Adipocyte (in vitro differentiated cells): ENCODE measurements at regions not wholly inside any gene's neighbourhood (a gene's known extent, or its start where the extent isn't known, plus 50 kb on each side); places are given as distances from the start of the nearest gene placed in this dataset.
A peak's percentile ranks its signal among the peaks of the same experiment; 100 is the strongest.

Experiments
- DNase-seq: peaks from one replicate; pipeline ENCODE4 v3.0.0-alpha.2; 2015; ENCODE audit warnings: low read depth
- H3K27me3 ChIP-seq: replicated peaks from 2 replicates; pipeline ENCODE4 v1.7.0; 2013; ENCODE audit warnings: mild to moderate bottlenecking, low read length, moderate library complexity; ENCODE audit not compliant: control insufficient read depth, insufficient read depth
- H3K36me3 ChIP-seq: 2 replicates; pipeline ENCODE4 v1.7.0; 2013; ENCODE audit warnings: low read length, mild to moderate bottlenecking, moderate library complexity; ENCODE audit not compliant: control insufficient read depth, insufficient read depth, severe bottlenecking
- H3K4me1 ChIP-seq: 2 replicates; pipeline ENCODE4 v1.7.0; 2013; ENCODE audit warnings: mild to moderate bottlenecking, low read length, moderate library complexity; ENCODE audit not compliant: control insufficient read depth, insufficient read depth
- H3K4me3 ChIP-seq: 2 replicates; pipeline ENCODE4 v1.7.0; 2013; ENCODE audit warnings: mild to moderate bottlenecking, low read length, moderate library complexity
- H3K9ac ChIP-seq: 2 replicates; pipeline ENCODE4 v1.7.0; 2013; ENCODE audit warnings: mild to moderate bottlenecking, low read length, moderate library complexity
- H3K9me3 ChIP-seq: 2 replicates; pipeline ENCODE4 v1.7.0; 2013; ENCODE audit warnings: mild to moderate bottlenecking, low read length, moderate library complexity; ENCODE audit not compliant: control insufficient read depth

DNA sequence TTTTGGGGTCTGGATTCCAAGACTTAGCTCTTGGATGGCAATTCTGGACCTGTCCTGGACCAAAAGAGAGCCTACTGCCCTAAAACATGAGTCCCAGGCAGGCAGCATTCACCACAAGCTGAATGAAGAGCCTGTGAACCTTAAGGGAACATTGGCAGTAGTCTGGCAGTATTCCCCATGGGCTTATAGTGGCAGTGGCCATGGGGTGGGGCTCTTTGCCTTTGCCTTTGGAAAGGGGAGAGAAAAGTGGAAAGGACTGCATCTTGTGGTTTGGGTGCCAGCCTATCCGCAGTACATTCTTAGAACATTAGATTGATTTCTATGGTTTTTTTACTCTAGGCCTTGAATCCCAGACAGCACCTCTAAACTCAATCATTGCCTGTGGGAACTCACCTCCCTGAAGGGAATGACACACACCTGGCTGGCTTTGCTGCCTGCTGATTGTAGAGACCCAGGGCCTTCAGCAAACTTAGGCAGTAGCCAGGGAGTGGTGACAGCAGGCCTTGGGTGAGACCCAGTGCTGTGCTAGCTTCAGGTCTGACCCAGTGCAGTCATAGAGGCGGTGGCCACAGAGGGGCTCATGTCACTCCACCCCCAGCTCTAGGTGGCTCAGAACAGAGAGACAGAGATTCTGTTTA is 216.3 kb downstream of the CETN3 start:
- Histone ChIP-seq H3K36me3 (no peaks in the 10 kb centered on the region), H3K4me3 (no peak overlapping the region), H3K4me1 (no peaks in the 10 kb centered on the region), H3K27me3 (no peaks in the 10 kb centered on the region), H3K9ac (no peak overlapping the region), H3K9me3 (no peaks in the 10 kb centered on the region)
- DNase-seq: no peak

DNA sequence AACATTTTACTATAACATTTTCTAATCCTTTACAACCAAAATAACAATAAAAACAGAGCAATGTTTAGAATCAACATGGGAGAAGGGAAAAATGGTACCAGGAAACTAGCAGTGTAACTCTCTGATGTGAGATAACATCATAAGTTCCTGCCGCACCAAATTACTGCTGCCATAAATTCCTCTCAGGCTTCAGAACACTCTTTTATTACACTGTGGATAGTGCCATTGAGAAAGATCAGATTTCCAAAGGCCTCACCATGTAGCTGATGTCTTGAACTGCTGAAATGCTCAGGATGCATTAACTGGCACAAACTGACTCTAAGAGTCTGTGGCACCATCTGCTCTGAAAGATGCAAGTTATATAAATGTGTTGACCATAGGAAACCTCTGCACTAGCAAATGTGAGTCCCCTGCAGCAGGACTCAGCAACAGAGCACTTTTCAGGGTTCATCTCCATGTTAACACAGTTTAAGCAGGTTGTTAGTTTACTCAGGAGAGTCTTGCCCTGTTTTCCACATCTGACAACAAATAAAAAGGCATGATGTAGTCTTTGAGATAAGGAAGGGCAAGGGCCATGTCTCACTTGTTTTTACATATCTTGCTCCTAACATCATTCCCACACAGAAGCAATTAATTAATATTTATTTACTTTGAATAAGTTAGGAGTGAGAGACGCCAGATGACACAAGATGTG is 218.1 kb downstream of the CETN3 start:
- no peak for DNase-seq
- no peaks in the 10 kb centered on the region for H3K27me3 ChIP-seq
- no peaks in the 10 kb centered on the region for H3K36me3 ChIP-seq
- H3K4me1 ChIP-seq: no peaks in the 10 kb centered on the region
- H3K4me3 ChIP-seq: no peak overlapping the region
- no peak overlapping the region for H3K9ac ChIP-seq
- no peaks in the 10 kb centered on the region for H3K9me3 ChIP-seq

DNA sequence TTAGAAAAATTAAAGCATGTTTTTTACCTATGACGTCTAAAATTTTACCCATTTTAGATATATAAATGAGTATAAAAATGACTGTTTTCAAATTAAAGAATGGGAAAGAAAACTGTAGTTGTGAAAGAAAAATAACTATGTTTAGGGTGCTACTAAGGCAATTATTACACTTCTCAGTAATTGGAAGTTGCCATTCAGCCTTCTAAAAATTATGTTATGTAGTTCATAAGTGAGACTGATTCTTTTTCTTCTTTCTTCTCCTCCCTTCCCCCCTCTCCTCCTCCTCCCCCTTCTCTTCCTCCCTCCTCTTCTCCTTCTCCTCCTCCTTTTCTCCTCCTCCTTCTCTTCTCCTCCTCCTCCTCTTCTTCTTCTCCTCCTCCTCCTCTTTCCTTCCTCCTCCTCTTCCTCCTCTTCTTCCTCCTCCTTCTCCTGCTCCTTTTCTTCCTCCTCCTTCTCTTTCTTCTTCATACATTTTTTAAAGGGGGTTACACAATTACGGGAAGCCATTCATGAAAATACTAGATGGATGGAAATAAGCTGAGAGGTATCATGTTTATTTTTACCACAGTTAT is 223.6 kb downstream of the CETN3 start:
- no peaks in the 10 kb centered on the region for H3K9me3 ChIP-seq
- no peak for DNase-seq

DNA sequence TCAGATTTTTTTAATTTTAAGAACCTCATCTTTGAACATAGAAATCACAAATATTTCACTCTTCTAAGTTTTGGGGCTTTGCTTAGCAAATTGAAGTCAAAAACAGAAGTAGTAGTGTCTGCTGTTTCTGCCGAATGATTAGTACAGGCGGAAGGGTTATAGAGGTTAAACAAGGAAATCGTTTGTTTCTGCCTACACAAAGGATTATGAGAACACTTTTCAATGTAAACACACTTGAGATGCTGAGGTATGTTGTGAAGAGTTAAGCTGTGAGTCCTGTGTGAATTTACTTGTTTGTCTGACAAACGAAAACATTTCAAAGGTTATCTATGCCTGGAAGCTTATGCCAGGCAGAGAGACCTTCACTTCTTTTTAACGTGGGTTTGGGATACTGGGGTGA is 224.8 kb downstream of the CETN3 start:
- no peak overlapping the region for H3K4me3 ChIP-seq
- no peaks in the 10 kb centered on the region for H3K4me1 ChIP-seq
- H3K36me3 ChIP-seq: no peaks in the 10 kb centered on the region
- H3K27me3 ChIP-seq: no peaks in the 10 kb centered on the region
- DNase-seq: no peak
- H3K9ac ChIP-seq: no peak overlapping the region
- H3K9me3 ChIP-seq: no peaks in the 10 kb centered on the region

More for the DNA sequence above, 223.6 kb downstream of the CETN3 start:
- Histone ChIP-seq H3K4me1 (no peaks in the 10 kb centered on the region), H3K36me3 (no peaks in the 10 kb centered on the region), H3K9ac (no peak overlapping the region), H3K27me3 (no peaks in the 10 kb centered on the region), H3K4me3 (no peak overlapping the region)

DNA sequence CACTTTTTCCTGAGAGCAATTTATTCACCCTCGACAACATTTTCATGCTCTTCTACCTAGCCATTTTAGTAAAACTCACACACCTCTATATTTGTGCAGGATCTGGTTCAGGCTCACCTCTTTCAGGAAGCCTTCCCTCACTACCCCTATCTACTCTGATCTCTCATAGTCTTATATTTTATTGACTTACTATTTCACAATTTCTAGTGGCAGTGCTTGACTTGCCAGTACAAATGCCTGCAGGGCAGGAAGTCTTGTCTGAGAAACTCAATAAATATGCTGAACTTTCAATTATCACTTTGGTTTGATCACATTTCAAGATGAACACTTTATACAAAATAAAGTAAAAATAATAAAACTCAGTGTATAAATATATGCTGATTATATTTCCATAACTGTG is 226.8 kb downstream of the CETN3 start:
- Histone ChIP-seq H3K4me3 (no peak overlapping the region), H3K4me1 (no peaks in the 10 kb centered on the region), H3K9ac (no peak overlapping the region), H3K36me3 (no peaks in the 10 kb centered on the region), H3K9me3 (peaks cover 3% of the 10 kb centered on the region), H3K27me3 (no peaks in the 10 kb centered on the region)
- peak; percentile 61 for DNase-seq

DNA sequence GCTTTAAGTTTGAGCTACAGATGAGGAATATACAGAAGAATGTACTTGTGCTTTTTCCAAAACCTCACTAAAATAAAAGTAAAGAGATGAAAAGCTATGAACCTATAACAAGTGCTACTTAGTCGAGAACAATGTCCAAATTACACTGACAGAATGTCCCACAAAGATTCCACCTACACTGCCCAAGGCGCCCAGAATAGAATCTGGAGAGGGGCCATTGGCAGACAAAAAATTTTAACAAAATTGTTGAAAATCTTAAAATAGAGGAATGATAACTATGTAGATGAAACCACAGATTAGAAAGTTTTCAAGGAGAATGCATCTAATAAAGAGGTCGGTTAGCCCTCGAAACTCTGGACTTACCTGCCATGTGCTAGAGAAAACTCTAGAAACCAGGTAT is 235.3 kb downstream of the CETN3 start:
- H3K4me3 ChIP-seq: no peak overlapping the region
- H3K4me1 ChIP-seq: peaks cover 19% of the 10 kb centered on the region
- no peaks in the 10 kb centered on the region for H3K27me3 ChIP-seq
- DNase-seq: no peak
- H3K36me3 ChIP-seq: no peaks in the 10 kb centered on the region
- no peak overlapping the region for H3K9ac ChIP-seq
- H3K9me3 ChIP-seq: peaks cover 6% of the 10 kb centered on the region

DNA sequence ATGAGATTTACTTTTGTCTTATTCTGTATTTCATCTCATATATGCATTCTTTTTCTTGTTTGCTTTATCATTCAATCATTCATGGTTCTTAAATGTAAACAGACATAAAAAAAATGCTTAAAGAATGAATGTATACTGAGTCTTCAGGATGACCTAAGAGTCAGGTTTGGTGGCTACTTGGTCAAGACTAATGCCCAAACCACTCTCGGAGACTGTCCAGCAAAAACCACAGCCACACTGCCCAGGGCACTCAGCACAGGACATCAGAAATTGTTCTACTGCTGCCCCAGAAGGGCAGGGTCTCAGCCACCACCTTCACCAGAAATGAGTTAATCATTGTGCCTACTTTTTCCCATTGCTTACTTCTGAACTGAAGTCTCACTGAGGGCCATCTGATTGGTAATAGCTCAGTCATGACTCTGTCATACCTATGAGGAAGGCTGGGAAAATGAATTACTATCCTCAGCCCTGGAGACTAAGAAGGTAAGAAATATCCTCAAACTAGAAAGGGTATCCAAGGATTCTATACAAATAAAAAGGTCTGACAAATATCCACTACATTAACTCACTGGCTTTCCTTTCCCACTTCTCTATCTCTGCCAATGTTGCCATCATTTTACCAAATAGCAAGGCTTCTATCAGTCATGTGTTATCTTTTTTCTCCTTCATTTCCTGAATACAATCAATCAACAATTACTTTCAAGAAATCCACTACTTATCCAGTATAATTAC is 236.1 kb downstream of the CETN3 start:
- H3K9me3 ChIP-seq: peaks cover 6% of the 10 kb centered on the region
- H3K36me3 ChIP-seq: no peaks in the 10 kb centered on the region
- DNase-seq: no peak
- no peak overlapping the region for H3K9ac ChIP-seq
- no peak overlapping the region for H3K4me3 ChIP-seq
- H3K4me1 ChIP-seq: peaks cover 22% of the 10 kb centered on the region
- H3K27me3 ChIP-seq: no peaks in the 10 kb centered on the region

DNA sequence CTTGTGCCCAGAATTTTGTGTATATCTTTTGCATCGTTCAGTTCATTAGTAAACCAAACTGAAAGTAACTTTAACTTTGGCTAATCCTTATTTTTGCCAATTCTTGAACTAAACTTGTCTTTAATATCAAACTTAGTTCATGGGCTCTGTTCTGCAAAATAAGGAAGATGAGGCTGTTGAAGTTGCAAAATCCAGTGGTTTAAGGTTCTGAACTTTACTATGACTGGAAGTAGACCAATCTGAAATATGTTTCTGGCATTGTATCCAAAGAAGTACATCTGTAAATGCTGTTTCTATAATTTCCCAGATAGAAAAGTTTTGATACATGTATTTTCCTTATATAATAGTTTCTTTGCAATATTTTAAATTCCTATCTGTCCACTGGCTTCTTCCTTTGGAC is 238.1 kb downstream of the CETN3 start:
- peak; percentile 42 for DNase-seq
- Histone ChIP-seq H3K27me3 (no peaks in the 10 kb centered on the region), H3K4me3 (no peak overlapping the region), H3K36me3 (no peaks in the 10 kb centered on the region), H3K9ac (no peak overlapping the region), H3K9me3 (no peaks in the 10 kb centered on the region), H3K4me1 (peaks cover 22% of the 10 kb centered on the region)

DNA sequence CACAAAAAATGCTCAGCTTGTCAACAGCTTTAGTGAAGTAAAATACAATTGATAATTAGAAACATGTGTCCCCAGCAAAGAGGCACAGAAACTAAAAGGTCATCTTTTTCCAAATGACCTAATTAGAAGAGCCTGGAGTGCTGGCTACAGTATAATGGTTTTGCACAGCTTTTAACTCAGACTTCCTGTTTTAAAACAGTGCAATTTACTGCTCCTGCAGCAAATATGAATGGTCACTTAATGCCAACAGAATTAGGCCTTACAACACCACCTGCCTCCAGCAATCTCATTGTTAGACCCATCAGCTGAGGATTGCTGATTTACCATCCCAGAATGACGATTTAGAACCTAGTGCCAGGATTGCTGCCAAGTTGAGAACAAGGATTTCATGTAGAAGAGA is 239.3 kb downstream of the CETN3 start:
- H3K4me1 ChIP-seq: peaks cover 22% of the 10 kb centered on the region
- no peaks in the 10 kb centered on the region for H3K9me3 ChIP-seq
- no peaks in the 10 kb centered on the region for H3K27me3 ChIP-seq
- H3K36me3 ChIP-seq: no peaks in the 10 kb centered on the region
- no peak for DNase-seq
- H3K4me3 ChIP-seq: no peak overlapping the region
- H3K9ac ChIP-seq: no peak overlapping the region

DNA sequence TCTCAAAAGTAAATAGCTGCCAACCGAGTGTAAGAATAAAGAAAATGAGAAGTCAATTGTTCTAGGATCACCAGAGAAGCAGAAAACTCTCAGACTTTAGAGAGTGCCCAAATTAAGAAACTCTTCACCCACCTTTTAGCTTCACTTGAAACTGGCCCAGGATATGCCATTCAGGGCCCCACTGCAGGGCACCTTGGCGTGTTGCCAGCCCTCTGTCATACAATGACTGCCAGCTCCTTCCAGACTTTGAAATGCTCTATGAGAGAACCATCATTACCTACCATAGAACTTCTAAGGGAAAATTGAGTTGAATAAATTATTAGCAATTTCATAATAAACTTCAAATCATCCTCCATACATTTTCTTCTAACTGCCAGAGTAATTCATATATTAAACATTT is 240.5 kb downstream of the CETN3 start:
- peaks cover 22% of the 10 kb centered on the region for H3K4me1 ChIP-seq
- no peaks in the 10 kb centered on the region for H3K36me3 ChIP-seq
- H3K27me3 ChIP-seq: no peaks in the 10 kb centered on the region
- no peak for DNase-seq
- H3K9me3 ChIP-seq: no peaks in the 10 kb centered on the region
- H3K4me3 ChIP-seq: no peak overlapping the region
- no peak overlapping the region for H3K9ac ChIP-seq

DNA sequence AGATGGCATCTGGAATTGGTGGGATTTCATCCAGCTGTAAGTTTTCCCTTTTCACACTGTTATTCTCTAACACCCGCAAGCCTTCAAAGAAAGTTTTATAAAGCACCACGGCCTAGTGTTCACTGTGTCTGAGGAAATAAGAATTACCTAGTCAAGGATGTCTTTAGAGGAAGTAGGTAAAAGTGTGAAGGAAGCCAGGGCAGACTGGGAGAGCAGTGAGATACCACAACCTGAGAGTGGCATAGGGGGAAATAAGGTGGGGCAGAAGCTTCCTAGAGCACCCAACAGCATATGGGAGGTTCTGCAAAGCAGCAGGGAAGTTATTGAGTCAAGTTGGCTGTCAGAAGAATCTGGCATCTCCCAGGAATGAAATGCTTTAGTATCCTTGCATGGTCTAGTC is 241.2 kb downstream of the CETN3 start:
- H3K4me1 ChIP-seq: peaks cover 22% of the 10 kb centered on the region
- no peak overlapping the region for H3K4me3 ChIP-seq
- H3K9me3 ChIP-seq: no peaks in the 10 kb centered on the region
- H3K27me3 ChIP-seq: no peaks in the 10 kb centered on the region
- DNase-seq: no peak
- H3K36me3 ChIP-seq: no peaks in the 10 kb centered on the region
- H3K9ac ChIP-seq: no peak overlapping the region
